Keratinocyte (primary cell): ENCODE measurements at regions not wholly inside any gene's neighbourhood (a gene's known extent, or its start where the extent isn't known, plus 50 kb on each side); places are given as distances from the start of the nearest gene placed in this dataset.

Source experiments
- EZH2 ChIP-seq: IDR thresholded peaks from one replicate; pipeline ENCODE4 v1.6.1; 2012; ENCODE audit warnings: inconsistent platforms, mild to moderate bottlenecking, low read length, moderate library complexity
- TF ChIP-seq, protein P1 (sequence below), 3 experiments: IDR thresholded peaks in 1 of 3; conservative IDR thresholded peaks in 1 of 3; optimal IDR thresholded peaks in 1 of 3; 2 replicates in 2 of 3; 3 replicates in 1 of 3; pipeline versions ENCODE3 to v1.5.1; 2011; ENCODE audit warnings: low read length in 3 of 3, mild to moderate bottlenecking in 3 of 3, moderate library complexity in 2 of 3, control low read depth in 1 of 3, inconsistent platforms in 1 of 3; ENCODE audit not compliant: insufficient read depth in 2 of 3; ENCODE audit errors: extremely low read depth in 1 of 3

DNA sequence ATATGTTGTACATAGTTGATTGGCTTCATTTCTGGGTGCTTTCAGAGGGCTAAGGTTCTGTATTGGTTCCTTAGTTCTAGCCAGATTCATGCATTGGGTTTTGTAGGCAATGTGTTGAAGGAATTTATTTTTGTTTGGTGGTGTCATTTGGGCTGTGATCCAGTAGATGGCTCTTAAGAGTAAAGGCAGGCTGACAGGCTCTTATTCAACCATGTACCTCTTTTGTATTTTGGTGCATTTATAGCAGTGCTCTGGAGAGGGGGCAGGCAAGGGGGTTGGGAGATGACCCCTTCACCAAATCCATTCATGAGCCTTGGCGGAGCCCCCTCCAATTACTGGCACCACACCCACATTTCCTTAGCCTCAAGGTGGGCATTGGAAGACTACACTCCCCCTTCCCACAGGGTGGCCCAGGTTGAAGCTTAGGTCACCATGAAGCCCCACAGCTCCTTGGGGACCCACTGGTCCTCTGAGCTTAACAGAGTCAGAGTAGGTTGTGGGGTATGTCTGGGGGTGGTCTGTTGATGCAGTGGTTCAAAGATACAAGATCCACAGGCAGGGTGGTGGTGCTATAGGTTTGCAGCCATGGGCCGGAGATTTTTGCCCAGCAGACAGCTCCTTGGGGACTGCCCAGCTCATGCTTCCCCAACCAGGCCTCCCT is 143.0 kb upstream of the GNPDA2 start:
- TF ChIP-seq, protein P1, sequence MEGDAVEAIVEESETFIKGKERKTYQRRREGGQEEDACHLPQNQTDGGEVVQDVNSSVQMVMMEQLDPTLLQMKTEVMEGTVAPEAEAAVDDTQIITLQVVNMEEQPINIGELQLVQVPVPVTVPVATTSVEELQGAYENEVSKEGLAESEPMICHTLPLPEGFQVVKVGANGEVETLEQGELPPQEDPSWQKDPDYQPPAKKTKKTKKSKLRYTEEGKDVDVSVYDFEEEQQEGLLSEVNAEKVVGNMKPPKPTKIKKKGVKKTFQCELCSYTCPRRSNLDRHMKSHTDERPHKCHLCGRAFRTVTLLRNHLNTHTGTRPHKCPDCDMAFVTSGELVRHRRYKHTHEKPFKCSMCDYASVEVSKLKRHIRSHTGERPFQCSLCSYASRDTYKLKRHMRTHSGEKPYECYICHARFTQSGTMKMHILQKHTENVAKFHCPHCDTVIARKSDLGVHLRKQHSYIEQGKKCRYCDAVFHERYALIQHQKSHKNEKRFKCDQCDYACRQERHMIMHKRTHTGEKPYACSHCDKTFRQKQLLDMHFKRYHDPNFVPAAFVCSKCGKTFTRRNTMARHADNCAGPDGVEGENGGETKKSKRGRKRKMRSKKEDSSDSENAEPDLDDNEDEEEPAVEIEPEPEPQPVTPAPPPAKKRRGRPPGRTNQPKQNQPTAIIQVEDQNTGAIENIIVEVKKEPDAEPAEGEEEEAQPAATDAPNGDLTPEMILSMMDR (optimal IDR thresholded peaks at IDR 0.05 in 1 of 3, IDR thresholded peaks at IDR 0.05 in 1 of 3, conservative IDR thresholded peaks at IDR 0.05 in 1 of 3; ENCODE audit: extremely low read depth in 1 of 3, insufficient read depth in 2 of 3, low read length in 3 of 3), result no peak
- no peak for TF ChIP-seq EZH2
